ENCODE measurements at regions not wholly inside any gene's neighbourhood (a gene's known extent, or its start where the extent isn't known, plus 50 kb on each side); places are given as distances from the start of the nearest gene placed in this dataset.

GRCh38 chr12:70985850-70986249 lies 65.3 kb upstream of the PTPRR start (continued):
- no peak for TF ChIP-seq REST (IDR thresholded peaks at IDR 0.05; ENCODE audit: unreplicated experiment)
- no peak for TF ChIP-seq STAT1 (IDR thresholded peaks at IDR 0.05; ENCODE audit: unreplicated experiment)
- no peak for TF ChIP-seq EZH2phosphoT487 (IDR thresholded peaks at IDR 0.05; ENCODE audit: unreplicated experiment)
- TF ChIP-seq CREB1 (CRISPR knock-in tag; IDR thresholded peaks at IDR 0.05; ENCODE audit: low read depth): no peak

DNA sequence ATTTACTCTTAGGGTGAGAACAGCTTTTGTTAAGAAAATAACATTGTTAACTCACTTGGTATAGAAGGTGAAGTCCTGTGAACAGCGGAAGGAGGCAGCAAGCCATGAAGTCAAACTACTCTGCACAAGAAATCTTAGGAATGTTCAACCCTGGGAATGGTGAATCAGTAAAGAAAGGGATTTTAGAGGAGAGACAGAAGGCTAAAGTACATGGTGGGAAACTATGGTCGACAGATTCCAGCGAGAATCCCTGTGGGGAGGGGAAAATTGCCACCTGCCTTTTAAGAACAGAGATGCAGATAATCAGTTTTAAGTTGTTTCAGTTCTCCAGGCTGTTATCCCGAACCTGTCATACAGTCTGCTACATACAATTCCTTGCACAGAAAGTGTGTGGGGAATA lies 63.2 kb upstream of the PTPRR start:
- Histone ChIP-seq H3K4me1 (ENCODE audit: insufficient read depth) (0 out of 2 replicates have a peak, but pooled peaks cover 3% of the 10 kb centered on the region), H3K4me3 (no peak overlapping the region), H3K27ac (ENCODE audit: low read depth) (peak overlapping the region; percentile 40; the same call in 1 of the 2 replicates), H3F3A (replicated peaks; ENCODE audit: low read depth) (no peaks in the 10 kb centered on the region), H2AFZ (no peak overlapping the region), H3K79me2 (replicated peaks; ENCODE audit: insufficient read depth) (no peaks in the 10 kb centered on the region), H4K20me1 (replicated peaks; ENCODE audit: insufficient read depth) (no peaks in the 10 kb centered on the region), H3K27me3 (ENCODE audit: insufficient read depth) (no peaks in the 10 kb centered on the region), H3K4me2 (no peak overlapping the region), H3K9me2 (ENCODE audit: insufficient read depth) (no peaks in the 10 kb centered on the region), H3K36me3 (ENCODE audit: insufficient read depth) (no peaks in the 10 kb centered on the region)
- ATAC-seq (peak; percentile 76), DNase-seq (ENCODE audit: low spot score) (peak; percentile 79)
- Mint-ChIP-seq H3K27me3 (ENCODE audit: insufficient read depth, low read depth, poor library complexity) (no peaks in the 10 kb centered on the region), H3K4me1 (peaks cover 22% of the 10 kb centered on the region), H3K27ac (no peak overlapping the region), H3K4me3 (no peak overlapping the region), H3K36me3 (ENCODE audit: low read depth) (no peaks in the 10 kb centered on the region), H3K9me3 (no peaks in the 10 kb centered on the region)
- TF ChIP-seq STAT1 (IDR thresholded peaks at IDR 0.05; ENCODE audit: unreplicated experiment): no peak
- no peak for TF ChIP-seq JUNB (IDR thresholded peaks at IDR 0.05; ENCODE audit: unreplicated experiment)
- TF ChIP-seq, protein P1, sequence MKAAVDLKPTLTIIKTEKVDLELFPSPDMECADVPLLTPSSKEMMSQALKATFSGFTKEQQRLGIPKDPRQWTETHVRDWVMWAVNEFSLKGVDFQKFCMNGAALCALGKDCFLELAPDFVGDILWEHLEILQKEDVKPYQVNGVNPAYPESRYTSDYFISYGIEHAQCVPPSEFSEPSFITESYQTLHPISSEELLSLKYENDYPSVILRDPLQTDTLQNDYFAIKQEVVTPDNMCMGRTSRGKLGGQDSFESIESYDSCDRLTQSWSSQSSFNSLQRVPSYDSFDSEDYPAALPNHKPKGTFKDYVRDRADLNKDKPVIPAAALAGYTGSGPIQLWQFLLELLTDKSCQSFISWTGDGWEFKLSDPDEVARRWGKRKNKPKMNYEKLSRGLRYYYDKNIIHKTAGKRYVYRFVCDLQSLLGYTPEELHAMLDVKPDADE (IDR thresholded peaks at IDR 0.05): no peak

GRCh38 chr12:70982991-70983390 lies 62.5 kb upstream of the PTPRR start:
- Histone ChIP-seq H3K79me2 (replicated peaks; ENCODE audit: insufficient read depth) (no peaks in the 10 kb centered on the region), H3K4me2 (no peak overlapping the region), H3K27ac (ENCODE audit: low read depth) (peak overlapping the region; percentile 30; the same call in 1 of the 2 replicates), H3F3A (replicated peaks; ENCODE audit: low read depth) (no peaks in the 10 kb centered on the region), H3K9me2 (ENCODE audit: insufficient read depth) (no peaks in the 10 kb centered on the region), H3K36me3 (ENCODE audit: insufficient read depth) (no peaks in the 10 kb centered on the region), H3K4me3 (no peak overlapping the region), H4K20me1 (replicated peaks; ENCODE audit: insufficient read depth) (no peaks in the 10 kb centered on the region), H2AFZ (0 out of 2 replicates have a peak overlapping the region, but pooled peaks have one; percentile 12), H3K27me3 (ENCODE audit: insufficient read depth) (no peaks in the 10 kb centered on the region), H3K4me1 (ENCODE audit: insufficient read depth) (0 out of 2 replicates have a peak, but pooled peaks cover 3% of the 10 kb centered on the region)
- ATAC-seq (no peak), DNase-seq (ENCODE audit: low spot score) (no peak)
- H3K36me3 Mint-ChIP-seq (ENCODE audit: low read depth): no peaks in the 10 kb centered on the region
- no peaks in the 10 kb centered on the region for H3K9me3 Mint-ChIP-seq
- H3K4me1 Mint-ChIP-seq: peaks cover 22% of the 10 kb centered on the region
- no peak overlapping the region for H3K4me3 Mint-ChIP-seq
- no peaks in the 10 kb centered on the region for H3K27me3 Mint-ChIP-seq (ENCODE audit: insufficient read depth, low read depth, poor library complexity)
- peak overlapping the region; percentile 9; the same call in 1 of the 2 replicates for H3K27ac Mint-ChIP-seq
- no peak for TF ChIP-seq REST (IDR thresholded peaks at IDR 0.05; ENCODE audit: unreplicated experiment)
- TF ChIP-seq ZNF331 (CRISPR knock-in tag; IDR thresholded peaks at IDR 0.05; ENCODE audit: low read depth): no peak
- TF ChIP-seq, protein P2, sequence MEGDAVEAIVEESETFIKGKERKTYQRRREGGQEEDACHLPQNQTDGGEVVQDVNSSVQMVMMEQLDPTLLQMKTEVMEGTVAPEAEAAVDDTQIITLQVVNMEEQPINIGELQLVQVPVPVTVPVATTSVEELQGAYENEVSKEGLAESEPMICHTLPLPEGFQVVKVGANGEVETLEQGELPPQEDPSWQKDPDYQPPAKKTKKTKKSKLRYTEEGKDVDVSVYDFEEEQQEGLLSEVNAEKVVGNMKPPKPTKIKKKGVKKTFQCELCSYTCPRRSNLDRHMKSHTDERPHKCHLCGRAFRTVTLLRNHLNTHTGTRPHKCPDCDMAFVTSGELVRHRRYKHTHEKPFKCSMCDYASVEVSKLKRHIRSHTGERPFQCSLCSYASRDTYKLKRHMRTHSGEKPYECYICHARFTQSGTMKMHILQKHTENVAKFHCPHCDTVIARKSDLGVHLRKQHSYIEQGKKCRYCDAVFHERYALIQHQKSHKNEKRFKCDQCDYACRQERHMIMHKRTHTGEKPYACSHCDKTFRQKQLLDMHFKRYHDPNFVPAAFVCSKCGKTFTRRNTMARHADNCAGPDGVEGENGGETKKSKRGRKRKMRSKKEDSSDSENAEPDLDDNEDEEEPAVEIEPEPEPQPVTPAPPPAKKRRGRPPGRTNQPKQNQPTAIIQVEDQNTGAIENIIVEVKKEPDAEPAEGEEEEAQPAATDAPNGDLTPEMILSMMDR (conservative IDR thresholded peaks at IDR 0.05; ENCODE audit: low read depth in 2 of 2): no peak
- TF ChIP-seq POLR2AphosphoS5 (IDR thresholded peaks at IDR 0.05; ENCODE audit: low read depth): no peak
- TF ChIP-seq EZH2 (IDR thresholded peaks at IDR 0.05; ENCODE audit: low read depth, unreplicated experiment): no peak
- no peak for TF ChIP-seq CREB1 (CRISPR knock-in tag; IDR thresholded peaks at IDR 0.05; ENCODE audit: low read depth)
